ENCODE measurements at regions not wholly inside any gene's neighbourhood (a gene's known extent, or its start where the extent isn't known, plus 50 kb on each side); places are given as distances from the start of the nearest gene placed in this dataset.

- POLR2A ChIA-PET (ENCODE audit: partially characterized antibody) = no interaction called here
- no peak overlapping the region for H3K4me3 Mint-ChIP-seq
- H3K27me3 ChIP-seq (ENCODE audit: insufficient read depth, low read length) = no peaks in the 10 kb centered on the region
- DNase-seq = no peak
- H3K9me3 ChIP-seq (ENCODE audit: control insufficient read depth in 1 of 2, low read length in 2 of 2) = no peaks in the 10 kb centered on the region
- CTCF ChIA-PET (ENCODE audit: partially characterized antibody) = interaction anchor here (1.2 kb wide), 1 partner anchor 19 kb away, joined by 3 read pairs; no protein-coding TSS in a partner anchor
- no peaks in the 10 kb centered on the region for H3K9me3 Mint-ChIP-seq
- no peak overlapping the region for H3K27ac ChIP-seq (ENCODE audit: low read depth, low read length)
- H3K27me3 Mint-ChIP-seq = peaks cover 6 to 23% of the 10 kb centered on the region in 2 donors
- no peaks in the 10 kb centered on the region for H3K36me3 ChIP-seq (ENCODE audit: insufficient read depth, low read length)
- peaks cover 6% of the 10 kb centered on the region for H3K4me1 ChIP-seq (ENCODE audit: insufficient read depth, low read length)
- H3K4me3 ChIP-seq (ENCODE audit: low read length in 2 of 2) = no peak overlapping the region
- no peaks in the 10 kb centered on the region for H3K36me3 Mint-ChIP-seq
- H3K4me1 Mint-ChIP-seq = peaks cover 3 to 12% (median 11%) of the 10 kb centered on the region in 4 donors
- intact Hi-C loops (cut with micrococcal nuclease) = no loop called here
- no peak overlapping the region for H3K27ac Mint-ChIP-seq
Measured at GRCh38 chr17:55620945-55621344, 101.7 kb downstream of the TMEM100 start.

GRCh38 chr17:55620023-55620422 is 102.6 kb downstream of the TMEM100 start:
- H3K9me3 ChIP-seq (ENCODE audit: control insufficient read depth in 1 of 2, low read length in 2 of 2) = no peaks in the 10 kb centered on the region
- H3K9me3 Mint-ChIP-seq = no peaks in the 10 kb centered on the region
- H3K4me1 ChIP-seq (ENCODE audit: insufficient read depth, low read length) = peaks cover 6% of the 10 kb centered on the region
- no peaks in the 10 kb centered on the region for H3K36me3 Mint-ChIP-seq
- H3K27me3 Mint-ChIP-seq = peaks cover 6 to 23% of the 10 kb centered on the region in 2 donors
- no peak overlapping the region for H3K27ac Mint-ChIP-seq
- CTCF ChIA-PET (ENCODE audit: partially characterized antibody) = interaction anchor here (1.2 kb wide), 1 partner anchor 18 kb away, joined by 3 read pairs; no protein-coding TSS in a partner anchor
- no peaks in the 10 kb centered on the region for H3K27me3 ChIP-seq (ENCODE audit: insufficient read depth, low read length)
- POLR2A ChIA-PET (ENCODE audit: partially characterized antibody) = no interaction called here
- H3K4me3 Mint-ChIP-seq = no peak overlapping the region
- no peaks in the 10 kb centered on the region for H3K36me3 ChIP-seq (ENCODE audit: insufficient read depth, low read length)
- H3K27ac ChIP-seq (ENCODE audit: low read depth, low read length) = no peak overlapping the region
- intact Hi-C loops (cut with micrococcal nuclease) = no loop called here
- DNase-seq = no peak
- peaks cover 1 to 6% (median 6%) of the 10 kb centered on the region in 4 donors for H3K4me1 Mint-ChIP-seq
- no peak overlapping the region for H3K4me3 ChIP-seq (ENCODE audit: low read length in 2 of 2)

- Histone ChIP-seq H3K27ac (ENCODE audit: low read depth, low read length) (no peak overlapping the region), H3K4me3 (ENCODE audit: low read length in 2 of 2) (no peak overlapping the region), H3K9me3 (ENCODE audit: control insufficient read depth in 1 of 2, low read length in 2 of 2) (no peaks in the 10 kb centered on the region), H3K36me3 (ENCODE audit: insufficient read depth, low read length) (no peaks in the 10 kb centered on the region), H3K4me1 (ENCODE audit: insufficient read depth, low read length) (no peaks in the 10 kb centered on the region), H3K27me3 (ENCODE audit: insufficient read depth, low read length) (no peaks in the 10 kb centered on the region)
- H3K36me3 Mint-ChIP-seq = no peaks in the 10 kb centered on the region
- intact Hi-C loops (cut with micrococcal nuclease) = no loop called here
- DNase-seq = no peak
- no peaks in the 10 kb centered on the region for H3K9me3 Mint-ChIP-seq
- ChIA-PET POLR2A (ENCODE audit: partially characterized antibody) (no interaction called here), CTCF (ENCODE audit: partially characterized antibody) (interaction anchor here (5.2 kb wide), 1 partner anchor 15 kb away, joined by 21 read pairs; no protein-coding TSS in a partner anchor)
- no peaks in the 10 kb centered on the region for H3K4me1 Mint-ChIP-seq
- peaks cover 2 to 14% of the 10 kb centered on the region in 2 donors for H3K27me3 Mint-ChIP-seq
- no peak overlapping the region for H3K27ac Mint-ChIP-seq
- H3K4me3 Mint-ChIP-seq = no peak overlapping the region
Measured at GRCh38 chr17:55617441-55617840, 105.2 kb downstream of the TMEM100 start.

- no peaks in the 10 kb centered on the region for H3K4me1 Mint-ChIP-seq
- H3K4me1 ChIP-seq (ENCODE audit: insufficient read depth, low read length) = no peaks in the 10 kb centered on the region
- intact Hi-C loops (cut with micrococcal nuclease) = no loop called here
- POLR2A ChIA-PET (ENCODE audit: partially characterized antibody) = no interaction called here
- no peak overlapping the region for H3K4me3 ChIP-seq (ENCODE audit: low read length in 2 of 2)
- no peaks in the 10 kb centered on the region for H3K36me3 Mint-ChIP-seq
- CTCF ChIA-PET (ENCODE audit: partially characterized antibody) = interaction anchor here (0.6 to 5.2 kb wide), 2 partner anchors 12 to 87 kb away, joined by 3 to 21 read pairs; no protein-coding TSS in a partner anchor
- H3K27me3 ChIP-seq (ENCODE audit: insufficient read depth, low read length) = no peaks in the 10 kb centered on the region
- no peaks in the 10 kb centered on the region for H3K9me3 ChIP-seq (ENCODE audit: control insufficient read depth in 1 of 2, low read length in 2 of 2)
- no peak overlapping the region for H3K27ac ChIP-seq (ENCODE audit: low read depth, low read length)
- peaks cover 2 to 9% of the 10 kb centered on the region in 2 donors for H3K27me3 Mint-ChIP-seq
- DNase-seq = no peak
- H3K9me3 Mint-ChIP-seq = no peaks in the 10 kb centered on the region
- no peak overlapping the region for H3K4me3 Mint-ChIP-seq
- no peaks in the 10 kb centered on the region for H3K36me3 ChIP-seq (ENCODE audit: insufficient read depth, low read length)
- H3K27ac Mint-ChIP-seq = no peak overlapping the region
Measured at GRCh38 chr17:55614061-55614460, 102.8 kb upstream of the SMIM36 start.

DNA sequence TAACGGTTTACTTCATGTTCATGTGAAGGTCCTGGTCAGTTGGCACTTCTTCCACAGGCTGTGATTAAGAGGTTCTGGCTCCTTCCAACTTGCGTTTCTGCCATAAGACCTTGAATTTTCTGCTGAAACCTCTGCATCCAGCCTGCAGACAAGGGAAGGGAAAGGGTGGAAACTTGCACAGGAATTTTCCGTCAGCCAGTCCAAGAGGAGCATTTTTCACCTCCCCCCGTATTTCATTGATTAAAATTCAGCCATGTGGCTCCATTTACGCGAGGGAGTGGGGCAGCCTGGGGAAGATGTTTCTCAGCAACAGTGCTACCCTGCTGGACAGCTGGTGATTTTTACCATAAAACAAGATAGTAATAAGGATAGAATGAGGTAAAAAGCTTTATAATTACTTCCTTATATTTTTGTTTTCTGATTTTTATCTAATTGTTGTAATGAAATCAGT is 101.5 kb upstream of the SMIM36 start:
- CTCF ChIA-PET (ENCODE audit: partially characterized antibody) = interaction anchor here (1.2 to 5.2 kb wide), 3 partner anchors 10 to 98 kb away, joined by 3 to 21 read pairs (median 5); no protein-coding TSS in a partner anchor
- H3K36me3 ChIP-seq (ENCODE audit: insufficient read depth, low read length) = no peaks in the 10 kb centered on the region
- no peak overlapping the region for H3K27ac ChIP-seq (ENCODE audit: low read depth, low read length)
- intact Hi-C loops (cut with micrococcal nuclease) = no loop called here
- peaks cover 0 to 1% of the 10 kb centered on the region in 2 donors for H3K27me3 Mint-ChIP-seq
- H3K9me3 ChIP-seq (ENCODE audit: control insufficient read depth in 1 of 2, low read length in 2 of 2) = no peaks in the 10 kb centered on the region
- H3K27me3 ChIP-seq (ENCODE audit: insufficient read depth, low read length) = no peaks in the 10 kb centered on the region
- H3K4me1 Mint-ChIP-seq = no peaks in the 10 kb centered on the region
- no peak overlapping the region for H3K4me3 ChIP-seq (ENCODE audit: low read length in 2 of 2)
- no peaks in the 10 kb centered on the region for H3K9me3 Mint-ChIP-seq
- POLR2A ChIA-PET (ENCODE audit: partially characterized antibody) = no interaction called here
- no peak overlapping the region for H3K27ac Mint-ChIP-seq
- DNase-seq = no peak
- H3K4me1 ChIP-seq (ENCODE audit: insufficient read depth, low read length) = no peaks in the 10 kb centered on the region
- no peaks in the 10 kb centered on the region for H3K36me3 Mint-ChIP-seq
- no peak overlapping the region for H3K4me3 Mint-ChIP-seq

DNA sequence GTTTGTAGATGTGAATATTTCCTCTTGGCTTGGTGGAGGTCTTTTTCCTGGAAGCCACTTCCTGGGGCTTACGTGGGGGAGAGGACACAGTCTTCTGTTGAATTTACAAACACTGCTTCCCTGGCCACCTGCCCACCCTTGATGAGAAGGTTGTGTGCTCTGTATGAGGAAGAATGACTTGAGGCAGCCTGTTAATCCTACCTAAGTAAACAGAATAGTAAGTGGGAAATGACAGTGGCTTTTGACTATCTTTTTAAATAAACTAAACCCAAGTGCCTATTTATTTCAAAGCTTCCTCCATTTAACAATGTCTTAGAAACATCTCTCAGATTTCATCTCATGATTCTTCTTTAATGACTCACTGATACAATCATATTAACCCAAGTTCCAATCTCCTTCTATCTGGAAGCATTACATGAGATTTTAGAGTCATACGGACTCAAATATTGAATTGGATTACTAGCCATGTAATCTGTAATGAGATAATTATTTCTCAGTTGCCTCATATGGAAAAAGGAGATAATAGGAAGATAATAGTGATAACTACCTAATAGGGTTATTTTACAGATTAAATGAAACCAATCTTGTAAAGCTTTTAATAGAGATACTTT is 96.6 kb upstream of the SMIM36 start:
- H3K27ac ChIP-seq (ENCODE audit: low read depth, low read length) = no peak overlapping the region
- H3K9me3 ChIP-seq (ENCODE audit: control insufficient read depth in 1 of 2, low read length in 2 of 2) = no peaks in the 10 kb centered on the region
- no peaks in the 10 kb centered on the region for H3K4me1 ChIP-seq (ENCODE audit: insufficient read depth, low read length)
- Mint-ChIP-seq H3K9me3 (no peaks in the 10 kb centered on the region), H3K36me3 (no peaks in the 10 kb centered on the region), H3K27me3 (peaks cover 0 to 11% of the 10 kb centered on the region in 2 donors), H3K4me1 (no peaks in the 10 kb centered on the region), H3K27ac (no peak overlapping the region), H3K4me3 (no peak overlapping the region)
- no peaks in the 10 kb centered on the region for H3K36me3 ChIP-seq (ENCODE audit: insufficient read depth, low read length)
- no peaks in the 10 kb centered on the region for H3K27me3 ChIP-seq (ENCODE audit: insufficient read depth, low read length)
- intact Hi-C loops (cut with micrococcal nuclease) = no loop called here
- no peak overlapping the region for H3K4me3 ChIP-seq (ENCODE audit: low read length in 2 of 2)
- no peak for DNase-seq
- ChIA-PET CTCF (ENCODE audit: partially characterized antibody) (interaction anchor here (1.4 kb wide), 1 partner anchor 82 kb away, joined by 5 read pairs; no protein-coding TSS in a partner anchor), POLR2A (ENCODE audit: partially characterized antibody) (no interaction called here)

DNA sequence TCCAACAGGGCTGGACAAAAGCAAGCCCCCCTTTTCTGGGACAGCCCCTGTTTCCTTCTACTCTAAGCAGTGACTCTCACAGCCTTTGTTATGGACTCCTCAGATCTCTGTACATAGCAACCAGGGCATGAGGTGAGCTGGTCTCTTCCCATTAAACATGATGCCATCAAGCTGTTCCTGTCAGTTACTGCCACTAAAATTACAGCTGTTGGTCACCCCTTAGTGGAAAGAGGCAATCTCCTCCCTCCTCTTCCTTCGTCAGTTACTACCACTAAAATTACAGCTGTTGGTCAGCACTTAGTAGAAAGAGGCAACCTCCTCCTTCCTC is 95.2 kb upstream of the SMIM36 start:
- Mint-ChIP-seq H3K27me3 (peaks cover 5 to 13% of the 10 kb centered on the region in 2 donors), H3K27ac (no peak overlapping the region), H3K9me3 (no peaks in the 10 kb centered on the region), H3K4me1 (no peaks in the 10 kb centered on the region), H3K36me3 (no peaks in the 10 kb centered on the region), H3K4me3 (no peak overlapping the region)
- POLR2A ChIA-PET (ENCODE audit: partially characterized antibody) = no interaction called here
- intact Hi-C loops (cut with micrococcal nuclease) = no loop called here
- Histone ChIP-seq H3K27ac (ENCODE audit: low read depth, low read length) (no peak overlapping the region), H3K36me3 (ENCODE audit: insufficient read depth, low read length) (no peaks in the 10 kb centered on the region), H3K9me3 (ENCODE audit: control insufficient read depth in 1 of 2, low read length in 2 of 2) (no peaks in the 10 kb centered on the region), H3K27me3 (ENCODE audit: insufficient read depth, low read length) (no peaks in the 10 kb centered on the region), H3K4me3 (ENCODE audit: low read length in 2 of 2) (no peak overlapping the region), H3K4me1 (ENCODE audit: insufficient read depth, low read length) (no peaks in the 10 kb centered on the region)
- CTCF ChIA-PET (ENCODE audit: partially characterized antibody) = interaction anchor here (1.0 to 3.0 kb wide), 2 partner anchors 80 to 97 kb away, joined by 3 to 14 read pairs; no protein-coding TSS in a partner anchor
- DNase-seq = no peak

Data from CD4-positive, alpha-beta memory T cell (primary cell).